ENCODE measurements at regions not wholly inside any gene's neighbourhood (a gene's known extent, or its start where the extent isn't known, plus 50 kb on each side); places are given as distances from the start of the nearest gene placed in this dataset.
"Not testable (repeated sequence)": the region's sequence is repeated elsewhere in the genome, so short reads cannot be mapped to it uniquely, and the experiment has no call there.

GRCh38 chr14:40652089-40652691 is 954.5 kb upstream of the LRFN5 start:
- no peak overlapping the region for H3K4me3 ChIP-seq (ENCODE audit: low read length)
- H3K27ac ChIP-seq (ENCODE audit: low read length), result no peak overlapping the region
- H3K27me3 ChIP-seq (ENCODE audit: control insufficient read depth, insufficient read depth, low read length), result no peaks in the 10 kb centered on the region
- H3K4me1 ChIP-seq (ENCODE audit: control insufficient read depth, insufficient read depth, low read length), result no peaks in the 10 kb centered on the region
- DNase-seq, result no peak
- no peaks in the 10 kb centered on the region for H3K9me3 ChIP-seq (replicated peaks; ENCODE audit: control insufficient read depth, low read depth, low read length)
- H3K36me3 ChIP-seq (ENCODE audit: control insufficient read depth, insufficient read depth, low read length), result no peaks in the 10 kb centered on the region

- H3K27me3 ChIP-seq (ENCODE audit: control insufficient read depth, insufficient read depth, low read length), result no peaks in the 10 kb centered on the region
- DNase-seq, result no peak
- no peak overlapping the region for H3K4me3 ChIP-seq (ENCODE audit: low read length)
- H3K36me3 ChIP-seq (ENCODE audit: control insufficient read depth, insufficient read depth, low read length), result no peaks in the 10 kb centered on the region
- no peaks in the 10 kb centered on the region for H3K4me1 ChIP-seq (ENCODE audit: control insufficient read depth, insufficient read depth, low read length)
- H3K9me3 ChIP-seq (replicated peaks; ENCODE audit: control insufficient read depth, low read depth, low read length), result no peaks in the 10 kb centered on the region
- no peak overlapping the region for H3K27ac ChIP-seq (ENCODE audit: low read length)
- WGBS (ENCODE audit: insufficient coverage), result no CpG with 5 or more reads among the region's 1 CpG
Measured at GRCh38 chr14:40630471-40630870, 976.2 kb upstream of the LRFN5 start.

GRCh38 chr14:40629551-40630137 is 977.0 kb upstream of the LRFN5 start:
- H3K27ac ChIP-seq (ENCODE audit: low read length); H3K9me3 ChIP-seq (replicated peaks; ENCODE audit: control insufficient read depth, low read depth, low read length); DNase-seq; H3K4me3 ChIP-seq (ENCODE audit: low read length); H3K36me3 ChIP-seq (ENCODE audit: control insufficient read depth, insufficient read depth, low read length); H3K27me3 ChIP-seq (ENCODE audit: control insufficient read depth, insufficient read depth, low read length); H3K4me1 ChIP-seq (ENCODE audit: control insufficient read depth, insufficient read depth, low read length): not testable (repeated sequence)
- 97% methylated on average over 12 of the region's 44 CpGs for WGBS (ENCODE audit: insufficient coverage)

GRCh38 chr14:40629144-40629543 is 977.5 kb upstream of the LRFN5 start:
- H3K27me3 ChIP-seq (ENCODE audit: control insufficient read depth, insufficient read depth, low read length), result no peaks in the 10 kb centered on the region
- 96% methylated on average over 3 of the region's 3 CpGs for WGBS (ENCODE audit: insufficient coverage)
- DNase-seq, result no peak
- H3K36me3 ChIP-seq (ENCODE audit: control insufficient read depth, insufficient read depth, low read length), result no peaks in the 10 kb centered on the region
- no peaks in the 10 kb centered on the region for H3K4me1 ChIP-seq (ENCODE audit: control insufficient read depth, insufficient read depth, low read length)
- H3K4me3 ChIP-seq (ENCODE audit: low read length), result no peak overlapping the region
- no peak overlapping the region for H3K27ac ChIP-seq (ENCODE audit: low read length)
- H3K9me3 ChIP-seq (replicated peaks; ENCODE audit: control insufficient read depth, low read depth, low read length), result no peaks in the 10 kb centered on the region

- Histone ChIP-seq H3K27ac (ENCODE audit: low read length) (no peak overlapping the region), H3K4me3 (ENCODE audit: low read length) (no peak overlapping the region), H3K27me3 (ENCODE audit: control insufficient read depth, insufficient read depth, low read length) (no peaks in the 10 kb centered on the region), H3K9me3 (replicated peaks; ENCODE audit: control insufficient read depth, low read depth, low read length) (no peaks in the 10 kb centered on the region), H3K36me3 (ENCODE audit: control insufficient read depth, insufficient read depth, low read length) (no peaks in the 10 kb centered on the region), H3K4me1 (ENCODE audit: control insufficient read depth, insufficient read depth, low read length) (no peaks in the 10 kb centered on the region)
- no peak for DNase-seq
- no CpG with 5 or more reads among the region's 2 CpGs for WGBS (ENCODE audit: insufficient coverage)
Measured at GRCh38 chr14:40623643-40624042, 983.0 kb upstream of the LRFN5 start.

- Histone ChIP-seq H3K36me3 (ENCODE audit: control insufficient read depth, insufficient read depth, low read length) (no peaks in the 10 kb centered on the region), H3K27ac (ENCODE audit: low read length) (no peak overlapping the region), H3K9me3 (replicated peaks; ENCODE audit: control insufficient read depth, low read depth, low read length) (no peaks in the 10 kb centered on the region), H3K4me3 (ENCODE audit: low read length) (no peak overlapping the region), H3K27me3 (ENCODE audit: control insufficient read depth, insufficient read depth, low read length) (no peaks in the 10 kb centered on the region), H3K4me1 (ENCODE audit: control insufficient read depth, insufficient read depth, low read length) (no peaks in the 10 kb centered on the region)
- no peak for DNase-seq
- no CpG with 5 or more reads among the region's 3 CpGs for WGBS (ENCODE audit: insufficient coverage)
Measured at GRCh38 chr14:40618225-40618898, 988.3 kb upstream of the LRFN5 start.

- Histone ChIP-seq H3K9me3 (replicated peaks; ENCODE audit: control insufficient read depth, low read depth, low read length) (no peaks in the 10 kb centered on the region), H3K4me1 (ENCODE audit: control insufficient read depth, insufficient read depth, low read length) (no peaks in the 10 kb centered on the region), H3K27me3 (ENCODE audit: control insufficient read depth, insufficient read depth, low read length) (no peaks in the 10 kb centered on the region), H3K27ac (ENCODE audit: low read length) (no peak overlapping the region), H3K36me3 (ENCODE audit: control insufficient read depth, insufficient read depth, low read length) (no peaks in the 10 kb centered on the region), H3K4me3 (ENCODE audit: low read length) (no peak overlapping the region)
- DNase-seq, result no peak
- no CpG with 5 or more reads among the region's 3 CpGs for WGBS (ENCODE audit: insufficient coverage)
Measured at GRCh38 chr14:40616579-40616978, 990.1 kb upstream of the LRFN5 start.

GRCh38 chr14:40601063-40601462 is 1005.6 kb upstream of the LRFN5 start:
- Histone ChIP-seq H3K27me3 (ENCODE audit: control insufficient read depth, insufficient read depth, low read length) (no peaks in the 10 kb centered on the region), H3K4me1 (ENCODE audit: control insufficient read depth, insufficient read depth, low read length) (no peaks in the 10 kb centered on the region), H3K4me3 (ENCODE audit: low read length) (no peak overlapping the region), H3K27ac (ENCODE audit: low read length) (no peak overlapping the region), H3K9me3 (replicated peaks; ENCODE audit: control insufficient read depth, low read depth, low read length) (no peaks in the 10 kb centered on the region), H3K36me3 (ENCODE audit: control insufficient read depth, insufficient read depth, low read length) (no peaks in the 10 kb centered on the region)
- no peak for DNase-seq

GRCh38 chr14:40599725-40600124 is 1007.0 kb upstream of the LRFN5 start:
- H3K27me3 ChIP-seq (ENCODE audit: control insufficient read depth, insufficient read depth, low read length), result no peaks in the 10 kb centered on the region
- no peaks in the 10 kb centered on the region for H3K36me3 ChIP-seq (ENCODE audit: control insufficient read depth, insufficient read depth, low read length)
- H3K4me1 ChIP-seq (ENCODE audit: control insufficient read depth, insufficient read depth, low read length), result no peaks in the 10 kb centered on the region
- no peak overlapping the region for H3K27ac ChIP-seq (ENCODE audit: low read length)
- H3K9me3 ChIP-seq (replicated peaks; ENCODE audit: control insufficient read depth, low read depth, low read length), result no peaks in the 10 kb centered on the region
- H3K4me3 ChIP-seq (ENCODE audit: low read length), result no peak overlapping the region
- no peak for DNase-seq

GRCh38 chr14:40581264-40581663 is 1025.4 kb upstream of the LRFN5 start:
- Histone ChIP-seq H3K4me3 (ENCODE audit: low read length) (no peak overlapping the region), H3K36me3 (ENCODE audit: control insufficient read depth, insufficient read depth, low read length) (no peaks in the 10 kb centered on the region), H3K4me1 (ENCODE audit: control insufficient read depth, insufficient read depth, low read length) (no peaks in the 10 kb centered on the region), H3K27ac (ENCODE audit: low read length) (no peak overlapping the region), H3K9me3 (replicated peaks; ENCODE audit: control insufficient read depth, low read depth, low read length) (no peaks in the 10 kb centered on the region), H3K27me3 (ENCODE audit: control insufficient read depth, insufficient read depth, low read length) (no peaks in the 10 kb centered on the region)
- 83% methylated on average over 2 of the region's 3 CpGs for WGBS (ENCODE audit: insufficient coverage)
- DNase-seq, result no peak

Measured in muscle of leg (tissue), 3 donors.